Frontal cortex (tissue), 3 donors: ENCODE measurements at regions not wholly inside any gene's neighbourhood (a gene's known extent, or its start where the extent isn't known, plus 50 kb on each side); places are given as distances from the start of the nearest gene placed in this dataset.
"Not testable (repeated sequence)": the region's sequence is repeated elsewhere in the genome, so short reads cannot be mapped to it uniquely, and the experiment has no call there.

Source experiments
- DNase-seq, 2 donors: peaks; one replicate each; pipeline ENCODE4 v3.0.0; 2012; ENCODE audit warnings: low spot score in 2 of 2
- FAIRE-seq: peaks from 2 replicates; lab custom pipeline; 2012; peaks lifted over from hg19 to GRCh38; lab: Jason Lieb, UNC
- donor health status: control.
- donor health status: control.
- donor health status: control.

DNA sequence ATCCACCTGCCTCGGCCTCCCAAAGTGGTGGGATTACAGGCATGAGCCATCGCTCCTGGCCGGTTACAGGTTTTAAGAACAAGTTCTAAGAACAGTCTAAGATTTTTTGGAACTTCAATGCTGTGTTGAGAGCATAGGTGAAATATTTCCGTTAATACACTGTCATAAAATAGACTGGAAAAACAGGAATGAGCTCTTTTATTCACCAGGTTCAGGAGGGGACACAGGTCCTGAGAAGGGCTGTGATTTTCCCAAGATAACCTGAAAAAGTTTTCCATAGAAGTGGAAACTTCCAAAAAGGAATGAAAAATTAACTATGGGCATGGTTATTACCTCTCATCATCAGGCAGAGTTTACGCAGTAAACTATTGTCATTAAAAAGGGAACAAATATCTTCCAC is 97.6 kb upstream of the TMEM178A start:
- no peak for FAIRE-seq
- no peak for DNase-seq

DNA sequence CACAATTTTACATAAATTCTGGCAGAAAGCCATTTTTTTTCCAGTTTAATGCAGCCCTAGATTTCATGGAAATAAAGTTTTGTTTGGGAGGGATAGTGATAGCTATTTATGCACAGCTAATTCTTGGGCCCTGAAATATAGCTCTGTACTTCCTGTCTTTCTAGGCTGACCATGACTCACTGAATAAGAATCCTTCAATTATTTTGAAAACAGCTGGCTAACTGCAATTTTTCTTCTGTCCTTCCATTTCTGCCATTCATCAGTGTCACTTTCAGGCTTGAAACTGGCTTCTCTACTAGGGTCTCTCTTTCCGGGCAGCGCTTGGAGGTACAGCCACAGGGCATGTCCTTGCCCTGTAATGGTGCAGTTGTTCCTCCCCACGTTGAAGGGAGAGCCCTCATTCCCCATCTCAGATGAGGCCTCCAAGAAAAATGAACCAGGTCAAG is 97.1 kb upstream of the TMEM178A start:
- no peak for DNase-seq
- no peak for FAIRE-seq

DNA sequence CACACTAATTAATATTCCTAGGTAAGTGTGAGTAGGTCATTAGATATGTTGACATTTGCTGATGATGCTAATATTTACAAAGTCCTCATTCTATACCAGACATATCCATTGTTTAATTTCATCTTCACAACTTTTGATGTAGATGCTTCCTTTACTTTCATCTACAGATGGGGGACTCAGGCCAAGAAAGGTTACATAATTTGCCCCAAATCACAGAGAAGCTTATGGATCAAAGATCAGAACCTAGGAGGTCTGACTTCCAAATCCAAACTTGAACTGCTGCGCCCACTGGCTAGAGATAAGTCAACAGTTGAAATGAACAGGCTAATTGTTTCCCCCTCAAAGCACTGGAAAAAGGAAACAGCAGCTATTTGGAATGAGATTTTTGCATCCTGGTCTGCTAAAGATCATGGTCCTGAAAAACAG is 95.6 kb upstream of the TMEM178A start:
- DNase-seq, result no peak
- FAIRE-seq, result no peak

DNA sequence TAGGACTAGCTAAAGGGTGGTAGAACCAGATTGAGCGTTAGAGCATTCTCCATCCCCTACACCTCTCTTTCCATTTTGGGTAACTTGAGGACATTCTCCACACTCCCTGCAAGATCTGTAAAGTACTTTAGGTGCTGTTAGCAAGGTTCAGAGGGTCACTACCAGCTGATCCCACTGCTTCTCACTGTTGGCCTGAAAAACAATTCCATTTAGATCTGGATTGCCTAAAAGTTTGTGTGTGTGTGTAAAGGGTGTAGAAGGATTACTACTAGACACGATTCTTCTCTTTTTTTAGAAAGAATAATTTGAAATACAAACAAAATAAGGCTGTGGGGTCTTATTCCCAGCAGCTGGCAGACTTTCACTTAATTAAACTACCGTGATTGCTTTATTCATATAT is 95.1 kb upstream of the TMEM178A start:
- DNase-seq, result no peak
- FAIRE-seq, result no peak

DNA sequence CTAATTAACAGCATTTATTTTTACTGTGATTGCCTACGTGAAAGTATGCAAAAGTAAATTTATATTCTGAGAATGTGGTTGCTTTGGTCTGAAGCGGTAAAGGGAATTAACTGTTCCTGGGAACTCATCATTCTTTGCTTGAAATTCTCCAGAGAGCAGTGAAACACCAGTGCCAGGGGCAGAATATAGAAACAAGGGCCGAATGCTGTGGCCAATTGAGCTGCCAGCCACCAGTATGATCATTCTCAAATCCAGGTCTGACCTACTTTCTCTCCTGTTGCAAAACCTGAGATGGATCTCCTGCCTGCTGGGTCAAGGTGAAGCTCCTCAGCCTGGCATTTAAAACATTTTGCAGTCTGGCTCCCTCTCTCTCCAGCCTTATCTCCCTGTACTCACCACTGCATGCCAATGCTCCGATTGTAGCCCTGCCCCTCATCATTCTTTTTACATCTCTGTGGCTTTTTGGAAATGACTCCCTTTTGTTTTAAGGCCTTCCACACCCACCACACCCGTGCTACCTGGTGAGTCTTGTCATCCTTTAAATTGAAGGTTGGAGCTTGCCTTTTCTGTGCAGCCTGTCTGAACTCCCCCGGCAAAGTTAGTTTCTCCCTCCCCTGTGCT is 94.5 kb upstream of the TMEM178A start:
- no peak for DNase-seq
- no peak for FAIRE-seq

DNA sequence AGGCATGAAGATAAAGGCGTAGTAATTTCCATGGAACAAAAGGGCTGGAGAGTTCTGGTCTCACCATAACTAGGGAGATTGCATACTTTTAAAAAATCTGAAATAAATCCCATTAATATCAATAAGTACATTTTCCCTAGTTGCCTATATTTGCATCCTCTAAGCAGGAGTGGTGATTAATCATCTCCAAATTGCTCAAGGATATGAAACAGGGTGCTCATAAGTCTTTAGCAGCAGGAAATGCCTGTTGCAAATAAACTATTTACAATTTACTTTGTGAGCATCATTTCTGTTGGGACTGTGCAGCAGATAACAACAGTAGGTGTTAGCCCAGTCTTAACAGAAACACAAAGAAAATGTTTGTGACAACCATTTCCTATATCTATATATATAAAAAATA is 92.4 kb upstream of the TMEM178A start:
- DNase-seq, result no peak
- FAIRE-seq, result no peak

DNA sequence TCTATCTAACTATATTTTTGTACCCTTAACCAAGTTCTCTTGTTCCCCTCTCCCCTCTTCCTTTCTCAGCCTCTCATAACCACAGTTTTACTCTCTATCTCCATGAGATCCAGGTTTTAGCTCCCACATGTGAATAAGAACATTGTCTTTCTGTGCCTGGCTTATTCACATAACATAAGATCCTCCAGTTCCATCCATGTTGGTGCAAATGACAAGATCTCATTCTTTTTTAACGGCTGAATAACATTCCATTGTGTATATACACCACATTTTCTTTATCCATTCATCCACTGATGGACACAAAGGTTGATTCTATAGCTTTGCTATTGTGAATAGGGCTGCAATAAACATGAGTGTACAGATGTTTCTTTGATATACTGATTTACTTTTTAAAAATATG is 83.9 kb upstream of the TMEM178A start:
- DNase-seq (no peak), FAIRE-seq (no peak)

DNA sequence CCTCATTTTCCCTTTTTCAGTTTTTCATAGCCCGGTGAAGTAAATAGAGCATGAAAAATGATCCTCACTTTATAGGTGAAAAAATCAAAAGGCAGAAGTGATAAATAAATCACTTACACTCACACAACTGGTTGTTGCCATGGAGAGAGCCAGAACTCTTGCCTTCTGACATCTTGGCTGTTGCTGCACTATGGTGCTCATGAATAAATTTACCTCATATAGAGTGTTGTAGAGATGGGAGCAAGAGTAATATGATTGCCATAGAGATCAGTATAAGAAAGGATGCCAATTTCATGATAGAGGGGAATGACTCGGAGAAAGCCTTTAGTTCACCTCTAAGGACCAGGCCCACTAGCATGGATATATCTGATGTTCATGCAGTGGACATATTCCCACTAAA is 82.5 kb upstream of the TMEM178A start:
- no peak for DNase-seq

DNA sequence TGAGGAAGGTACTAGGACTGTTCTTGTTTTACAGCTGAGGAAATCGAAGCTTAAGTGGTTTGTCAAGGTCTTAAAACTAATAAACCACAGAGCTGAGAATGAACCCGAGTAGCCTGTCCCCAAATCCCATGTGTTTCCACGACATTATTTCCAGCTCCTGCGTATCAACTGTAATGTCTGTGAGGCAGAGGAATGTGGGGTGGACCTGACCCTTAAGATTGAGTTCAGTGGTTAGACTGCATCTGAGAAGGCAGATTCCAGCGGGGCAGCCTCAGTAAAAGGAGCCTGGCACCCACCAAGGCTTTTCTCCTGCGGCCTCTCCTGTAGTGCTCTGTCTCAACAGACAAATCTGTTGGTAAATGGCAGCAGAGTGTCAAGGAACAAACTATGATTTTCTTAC is 81.9 kb upstream of the TMEM178A start:
- DNase-seq (no peak), FAIRE-seq (no peak)

More for the DNA sequence above, 82.5 kb upstream of the TMEM178A start:
- no peak for FAIRE-seq

DNA sequence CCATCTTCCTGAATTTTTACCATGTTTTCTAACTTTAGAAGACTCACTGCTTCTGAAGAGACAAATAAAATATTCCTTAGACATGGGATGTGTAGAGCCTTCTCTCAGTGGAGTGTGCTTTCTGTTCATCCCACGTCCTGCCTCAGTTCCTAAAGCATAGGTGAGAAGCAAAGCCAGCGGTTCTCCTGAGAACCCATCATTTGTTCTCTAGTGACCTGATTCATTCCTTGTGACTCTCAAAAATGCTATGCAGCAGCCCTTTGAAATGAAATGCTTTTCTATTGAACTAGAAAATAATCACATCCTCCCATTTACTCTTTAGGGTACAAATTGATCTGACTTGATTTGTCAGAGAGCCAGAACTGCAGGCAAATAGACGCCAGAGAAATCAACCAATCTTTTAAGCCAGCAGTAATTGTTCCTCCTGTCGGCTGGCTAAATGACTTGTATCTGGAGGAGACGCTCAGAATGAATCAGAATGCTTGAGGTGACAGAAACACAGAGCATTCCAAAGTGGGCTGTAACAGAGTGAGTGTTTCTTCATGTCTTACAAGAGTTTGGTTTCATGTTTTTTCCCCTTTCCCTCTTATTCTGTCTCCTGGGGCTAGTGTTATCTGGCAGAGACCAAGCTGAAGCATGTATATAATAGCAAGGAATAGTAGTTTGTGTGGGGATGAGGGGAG is 81.3 kb upstream of the TMEM178A start:
- FAIRE-seq, result no peak
- DNase-seq, result no peak

DNA sequence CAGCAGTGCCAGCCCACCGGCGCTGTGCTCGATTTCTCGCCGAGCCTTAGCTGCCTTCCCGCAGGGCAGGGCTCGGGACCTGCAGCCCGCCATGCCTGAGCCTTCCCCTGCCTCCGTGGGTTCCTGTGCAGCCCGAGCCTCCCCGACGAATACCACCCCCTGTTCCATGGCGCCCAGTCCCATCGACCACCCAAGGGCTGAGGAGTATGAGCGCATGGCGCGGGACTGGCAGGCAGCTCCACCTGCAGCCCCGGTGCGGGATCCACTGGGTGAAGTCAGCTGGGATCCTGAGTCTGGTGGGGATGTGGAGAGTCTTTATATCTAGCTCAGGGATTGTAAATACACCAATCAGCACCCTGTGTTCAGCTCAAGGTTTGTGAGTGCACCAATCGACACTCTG is 80.2 kb upstream of the TMEM178A start:
- DNase-seq, FAIRE-seq: not testable (repeated sequence)

DNA sequence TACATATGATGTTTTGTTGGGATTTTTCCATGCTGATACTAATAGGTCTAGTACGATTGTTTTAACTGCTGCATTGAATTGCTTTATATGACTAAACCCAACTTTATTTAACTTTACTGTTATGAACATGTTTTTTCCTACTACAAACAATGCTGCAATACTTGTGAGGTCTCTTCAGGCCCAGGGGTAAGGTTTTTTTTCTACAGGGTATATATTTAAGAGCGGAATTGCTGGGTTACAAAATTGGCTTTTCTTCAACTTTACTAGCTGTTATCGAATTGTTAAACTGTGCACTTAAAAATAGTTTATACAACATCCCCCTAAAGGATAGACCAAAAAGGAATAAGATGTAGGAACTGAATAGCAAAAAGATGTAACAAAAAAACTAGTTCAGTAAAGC is 78.5 kb upstream of the TMEM178A start:
- DNase-seq (no peak), FAIRE-seq (no peak)

DNA sequence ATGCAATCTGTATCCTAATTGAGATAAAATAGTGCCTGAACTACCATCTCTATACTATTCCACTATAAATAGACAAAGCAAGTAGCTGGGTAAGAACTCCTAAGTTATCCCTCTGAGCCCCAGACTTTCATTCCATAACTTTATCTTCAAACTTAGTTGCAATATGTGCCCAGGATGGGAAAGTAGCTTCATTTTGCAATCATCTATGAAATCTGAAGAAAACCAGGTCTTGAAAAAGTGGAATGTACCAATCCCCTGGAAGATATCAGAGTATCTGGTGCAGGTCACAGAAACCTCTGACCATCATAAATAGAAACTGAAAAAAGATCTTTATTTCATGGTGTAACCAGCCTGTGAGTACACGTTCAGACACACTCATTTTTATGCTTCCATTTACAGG is 78.1 kb upstream of the TMEM178A start:
- no peak for FAIRE-seq
- no peak for DNase-seq

DNA sequence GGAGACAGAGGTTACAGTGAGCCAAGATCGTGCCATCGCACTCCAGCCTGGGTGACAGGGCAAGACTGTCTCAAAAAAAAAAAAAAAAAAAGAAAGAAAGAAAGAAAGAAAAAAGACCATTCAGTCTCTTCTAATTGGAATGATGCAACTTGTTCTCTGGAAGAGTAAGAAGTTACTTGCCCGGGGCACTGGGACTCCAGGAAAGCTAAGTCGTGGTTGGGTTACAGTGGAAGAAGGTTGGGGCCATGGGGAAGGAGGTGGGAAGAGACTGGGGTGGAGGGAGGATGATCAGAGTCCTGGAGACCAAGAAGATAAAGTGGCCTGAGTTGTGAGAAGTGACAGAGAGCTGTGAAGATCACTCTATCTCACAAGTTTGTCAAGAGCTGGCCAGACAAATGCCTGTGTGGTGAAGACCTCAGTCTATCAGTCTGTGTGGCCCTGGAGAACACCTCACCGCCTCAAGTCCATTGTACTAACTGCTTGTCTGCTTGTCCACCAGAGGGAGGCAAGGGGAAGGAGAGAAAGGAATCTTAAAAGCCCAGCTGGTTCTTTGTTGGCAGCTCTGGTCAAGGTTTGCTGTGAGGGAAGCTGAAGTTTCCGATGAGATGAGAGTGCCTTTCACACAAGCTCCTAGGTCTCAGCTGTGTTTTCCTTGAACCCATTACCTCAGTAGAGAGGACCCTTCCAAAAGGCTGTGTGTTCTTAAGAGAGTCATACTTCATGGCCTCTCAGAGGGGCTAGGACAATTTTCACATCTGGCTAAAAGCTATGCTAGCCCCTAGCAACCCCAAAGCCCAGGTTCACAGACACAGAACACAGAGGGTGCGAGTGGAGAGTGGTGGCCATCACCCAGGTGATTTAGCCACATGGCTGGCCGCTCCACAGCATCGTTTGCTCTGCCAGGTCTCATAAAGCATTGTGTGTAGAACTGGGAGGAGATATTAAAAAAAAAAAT is 72.0 kb upstream of the TMEM178A start:
- FAIRE-seq, result no peak
- DNase-seq, result peak; percentile 37 to 43

DNA sequence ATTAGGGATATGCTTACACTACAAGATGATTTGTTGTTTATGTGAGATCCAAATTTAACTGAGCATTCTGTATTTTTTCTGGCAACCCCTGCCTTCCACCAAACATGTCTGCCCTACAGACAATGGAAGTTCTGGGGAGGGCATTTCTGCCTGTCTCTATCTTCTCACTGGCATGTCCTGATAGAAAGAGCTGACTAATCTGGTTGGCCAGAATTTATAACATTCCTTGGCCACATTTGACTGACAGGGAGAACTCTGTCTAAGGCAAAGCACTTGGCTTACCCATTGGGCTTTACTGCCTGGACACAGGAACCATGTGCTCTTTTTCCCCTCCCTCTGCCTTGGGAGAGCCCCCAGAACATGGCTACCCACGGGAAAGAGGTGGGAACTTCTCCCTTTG is 70.6 kb upstream of the TMEM178A start:
- FAIRE-seq (no peak), DNase-seq (no peak)

DNA sequence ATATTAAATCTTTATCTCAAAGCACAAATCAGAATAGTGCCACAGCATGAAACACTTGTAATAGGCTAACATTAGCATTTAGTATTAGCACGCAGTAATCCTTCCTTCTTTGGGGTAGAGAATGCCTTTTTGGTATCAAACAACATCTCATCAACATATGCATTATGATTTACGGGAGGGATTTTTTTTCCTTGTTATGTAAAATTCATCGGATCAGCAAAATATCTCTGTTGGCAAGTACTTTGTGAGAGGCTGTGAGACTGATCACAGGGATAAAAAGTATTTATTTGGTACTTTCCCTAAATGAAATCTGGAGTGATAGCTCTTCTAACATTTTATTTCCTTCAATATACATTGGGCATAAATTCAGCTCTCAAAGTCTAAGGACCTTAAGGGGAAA is 68.4 kb upstream of the TMEM178A start:
- no peak for DNase-seq
- FAIRE-seq, result no peak

DNA sequence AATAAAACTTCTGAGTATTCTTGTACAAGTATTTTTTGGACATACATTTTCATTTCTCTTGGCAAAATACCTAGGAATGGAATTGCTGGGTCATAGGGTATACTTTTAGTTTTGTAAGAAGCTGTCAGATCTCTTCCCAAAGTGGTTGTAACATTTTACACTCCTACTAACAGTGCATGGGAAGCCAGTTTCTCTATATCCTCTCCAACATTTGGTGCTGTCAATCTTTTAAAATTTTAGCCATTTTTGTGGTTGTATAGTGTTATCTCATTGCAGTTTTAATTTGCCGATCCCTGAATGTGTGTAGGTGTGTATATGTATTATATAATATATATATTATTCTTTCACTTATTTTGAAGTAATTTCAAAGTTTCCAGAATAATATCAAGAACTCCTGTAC is 63.1 kb upstream of the TMEM178A start:
- FAIRE-seq, result no peak

DNA sequence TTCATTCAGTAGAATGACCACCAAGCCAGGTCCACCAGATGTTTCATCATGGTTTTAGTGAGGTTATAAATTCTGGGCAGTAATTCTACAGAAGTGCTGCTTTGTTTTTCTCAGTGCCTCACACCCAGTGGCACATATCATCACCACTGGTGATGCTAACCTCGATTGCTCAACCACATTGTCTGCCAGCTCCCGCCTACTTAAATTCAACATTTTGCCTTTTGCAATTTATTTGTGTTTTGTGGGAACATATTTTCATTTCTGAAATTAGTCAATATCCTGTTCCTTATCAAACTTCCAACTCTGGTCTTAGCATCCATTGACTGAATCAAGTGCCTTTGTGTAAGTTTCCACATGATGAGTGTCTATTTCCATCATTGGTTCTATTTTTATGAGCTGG is 62.3 kb upstream of the TMEM178A start:
- FAIRE-seq (no peak), DNase-seq (no peak)

More for the DNA sequence above, 63.1 kb upstream of the TMEM178A start:
- DNase-seq, result no peak

DNA sequence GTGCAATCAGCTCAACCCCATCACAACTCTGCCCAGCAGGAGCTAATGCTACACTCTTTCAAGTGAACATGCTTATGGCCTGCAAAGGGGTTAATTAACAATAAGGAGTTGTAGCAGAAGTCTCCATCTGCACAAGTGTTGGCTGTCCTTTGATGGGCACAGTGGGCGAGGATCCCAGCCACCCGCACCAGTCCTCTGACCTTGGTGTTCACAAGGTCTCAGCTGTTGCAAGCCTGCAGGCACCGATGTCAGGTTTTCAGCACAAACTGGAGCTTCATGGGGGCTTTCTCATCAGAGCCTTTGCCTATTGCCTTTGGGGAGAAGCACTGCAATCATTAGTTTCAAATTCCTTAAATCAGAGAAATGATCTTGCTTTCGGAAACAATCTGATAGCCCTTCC is 60.9 kb upstream of the TMEM178A start:
- no peak for FAIRE-seq
- DNase-seq, result no peak

DNA sequence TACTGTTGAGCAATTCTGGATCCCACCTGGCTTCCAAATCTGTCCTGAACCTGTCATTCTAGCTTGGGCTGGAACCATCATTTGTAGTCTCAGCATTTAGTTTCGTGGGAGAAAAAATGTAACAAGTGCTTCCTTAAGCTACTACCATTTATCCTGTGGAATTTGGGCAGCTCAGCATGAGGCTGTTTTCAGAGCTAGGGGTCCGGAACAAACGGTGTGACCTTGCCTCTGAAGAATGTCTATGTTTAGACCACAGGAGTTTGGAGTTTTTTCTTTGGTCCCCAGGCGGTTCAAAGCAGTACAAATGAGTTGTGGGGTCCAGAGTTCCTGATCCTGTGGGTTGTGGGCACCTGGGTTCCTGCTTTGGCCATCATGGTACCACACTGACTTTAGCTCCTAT is 59.1 kb upstream of the TMEM178A start:
- DNase-seq (no peak), FAIRE-seq (no peak)
